GM12892 (cell line): ENCODE measurements at regions not wholly inside any gene's neighbourhood (a gene's known extent, or its start where the extent isn't known, plus 50 kb on each side); places are given as distances from the start of the nearest gene placed in this dataset.

Experiments
- POLR2A ChIP-seq: IDR thresholded peaks from 2 replicates; pipeline ENCODE4 v1.6.1; 2011; ENCODE audit warnings: low read depth, low read length, control low read depth
- POLR2AphosphoS5 ChIP-seq: IDR thresholded peaks from 2 replicates; pipeline ENCODE4 v1.6.1; 2011; ENCODE audit warnings: low read depth, low read length, control low read depth
- TAF1 ChIP-seq: IDR thresholded peaks from 2 replicates; pipeline ENCODE4 v1.6.1; 2011; ENCODE audit warnings: low read depth, mild to moderate bottlenecking, control low read depth, low read length, borderline replicate concordance

- TF ChIP-seq POLR2AphosphoS5 (no peak), POLR2A (no peak), TAF1 (no peak)
Measured at GRCh38 chr18:22637787-22638186, 220.1 kb upstream of the CTAGE1 start.
